ENCODE measurements at regions not wholly inside any gene's neighbourhood (a gene's known extent, or its start where the extent isn't known, plus 50 kb on each side); places are given as distances from the start of the nearest gene placed in this dataset.

DNA sequence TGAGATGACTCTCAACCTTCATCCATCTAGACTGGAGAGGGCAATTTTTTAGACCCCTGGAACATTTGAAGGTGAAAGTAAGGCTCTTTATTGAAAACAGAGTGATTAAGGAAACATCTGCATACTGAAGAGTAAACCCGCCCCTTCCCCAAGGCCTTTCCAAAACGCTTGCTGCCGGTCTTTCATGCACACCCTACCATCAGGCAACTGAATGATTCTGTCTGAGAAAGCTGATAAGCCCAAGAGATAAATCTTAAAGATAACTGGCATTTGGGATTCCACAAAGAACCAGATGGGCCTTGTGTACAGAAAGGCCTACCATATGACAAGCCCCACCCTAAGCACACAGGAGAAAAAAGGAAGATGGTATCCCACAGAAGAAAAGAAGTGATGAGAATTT lies 54.4 kb upstream of the PIK3R1 start:
- DNase-seq = no peak

- DNase-seq = no peak
These were observed 56.2 kb upstream of the PIK3R1 start for GRCh38 chr5:68159224-68159951.

DNA sequence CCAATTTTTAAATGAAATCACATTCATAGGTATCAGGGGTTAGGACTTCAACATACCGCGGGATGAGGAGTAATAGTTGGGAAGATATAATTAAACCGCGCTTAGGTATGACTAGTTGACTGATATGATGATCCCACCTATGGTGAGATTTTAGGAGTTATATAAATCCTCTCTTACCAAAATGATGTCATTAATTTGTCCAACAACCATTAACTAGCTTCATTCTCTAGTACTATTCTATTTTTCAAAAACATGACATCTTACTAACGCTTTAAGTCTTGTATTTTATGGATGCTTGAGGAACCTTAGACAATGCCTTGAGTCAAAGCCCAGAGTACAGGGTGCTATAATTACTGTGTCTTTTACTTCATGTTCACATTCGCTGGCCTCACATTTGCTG lies 59.6 kb upstream of the PIK3R1 start:
- DNase-seq = no peak

DNA sequence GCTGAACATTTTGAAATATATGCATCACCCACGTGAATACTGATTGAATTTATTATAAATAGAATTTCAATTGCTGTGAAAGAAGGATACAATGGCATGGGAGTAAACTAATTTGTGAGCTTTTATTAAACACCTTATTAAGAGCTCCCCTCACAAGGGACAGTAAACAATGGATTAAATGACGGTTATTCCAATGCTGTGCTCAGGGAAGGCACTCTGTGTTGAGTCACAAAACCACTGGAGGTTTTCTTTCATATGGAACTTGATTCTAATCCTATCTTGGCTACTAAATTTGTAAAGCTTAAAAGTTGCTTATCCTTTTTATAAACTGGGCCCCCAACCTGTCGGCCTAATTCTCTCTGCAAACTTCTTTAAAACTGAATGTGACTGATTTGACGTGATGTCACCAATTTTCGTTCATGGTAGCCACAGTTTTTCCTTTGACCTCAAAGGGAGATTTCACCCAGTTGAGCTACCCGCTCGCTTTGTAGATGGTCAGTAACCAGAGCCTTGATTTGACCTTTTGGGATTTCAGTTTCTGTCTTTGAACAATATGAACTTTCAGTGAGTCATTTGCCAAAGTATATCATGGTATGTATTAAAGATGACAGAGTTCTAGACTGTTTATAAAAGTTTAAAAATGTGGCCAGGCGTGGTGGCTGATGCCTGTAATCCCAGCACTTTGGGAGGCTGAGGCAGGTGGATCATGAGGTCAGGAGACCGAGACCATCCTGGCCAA lies 61.3 kb upstream of the PIK3R1 start:
- DNase-seq = no peak

GRCh38 chr5:68151812-68152211 lies 63.7 kb upstream of the PIK3R1 start:
- DNase-seq = no peak

DNA sequence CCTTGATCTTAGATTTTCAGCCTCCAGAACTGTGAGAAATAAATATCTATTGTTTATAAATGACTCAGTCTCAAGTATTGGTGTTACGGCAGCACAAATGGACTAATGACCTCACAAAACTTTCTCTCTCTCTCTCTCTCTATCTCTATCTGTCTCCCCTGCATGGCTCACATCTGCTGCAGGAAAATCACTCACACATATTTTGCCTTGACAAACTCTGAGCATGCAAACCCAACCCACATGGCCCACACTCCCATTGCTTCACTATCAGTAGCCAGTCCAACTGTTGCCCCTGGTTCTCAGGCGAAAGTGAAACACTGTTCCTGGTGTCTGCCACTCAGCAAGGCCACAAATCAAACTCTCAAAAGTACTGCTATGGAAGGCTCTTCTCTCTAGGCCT lies 66.4 kb upstream of the PIK3R1 start:
- no peak for DNase-seq

DNA sequence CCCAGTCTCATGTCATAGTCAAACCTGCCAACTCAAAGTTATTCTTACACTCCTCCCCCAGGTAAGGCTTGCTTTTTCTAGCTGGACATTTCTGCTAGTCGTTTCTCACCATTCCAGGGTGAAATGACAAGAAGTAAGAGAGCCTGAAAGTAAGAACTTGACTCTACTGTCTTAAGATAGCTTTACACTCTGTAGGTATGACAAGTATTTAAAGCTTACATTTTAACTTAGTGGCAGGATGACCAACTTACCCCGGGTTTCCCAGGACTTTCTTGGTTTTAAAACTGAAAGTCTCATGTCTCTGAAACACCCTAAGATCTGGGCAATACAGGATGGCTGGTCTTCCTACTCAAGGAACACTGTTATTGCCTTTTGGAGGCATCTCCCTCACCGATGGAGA lies 67.5 kb upstream of the PIK3R1 start:
- DNase-seq = no peak

DNA sequence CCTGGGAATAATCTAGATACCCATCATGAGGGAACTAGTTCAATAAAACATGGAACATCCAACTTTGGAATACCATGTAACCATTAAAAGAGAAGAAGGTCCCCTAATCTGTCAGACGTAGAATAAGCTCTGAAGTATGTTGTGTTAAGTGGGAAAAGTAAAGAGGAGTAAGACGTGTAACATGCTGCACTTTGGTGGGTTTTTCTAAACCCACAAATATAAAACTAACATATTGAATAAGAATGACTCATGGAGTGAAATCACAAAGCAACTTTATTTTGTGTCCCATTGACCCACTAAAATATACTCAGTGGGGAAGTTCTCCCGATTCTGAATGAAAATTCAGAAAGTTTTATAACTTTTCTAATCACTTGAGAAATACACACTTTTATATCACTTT lies 67.9 kb upstream of the PIK3R1 start:
- no peak for DNase-seq

DNA sequence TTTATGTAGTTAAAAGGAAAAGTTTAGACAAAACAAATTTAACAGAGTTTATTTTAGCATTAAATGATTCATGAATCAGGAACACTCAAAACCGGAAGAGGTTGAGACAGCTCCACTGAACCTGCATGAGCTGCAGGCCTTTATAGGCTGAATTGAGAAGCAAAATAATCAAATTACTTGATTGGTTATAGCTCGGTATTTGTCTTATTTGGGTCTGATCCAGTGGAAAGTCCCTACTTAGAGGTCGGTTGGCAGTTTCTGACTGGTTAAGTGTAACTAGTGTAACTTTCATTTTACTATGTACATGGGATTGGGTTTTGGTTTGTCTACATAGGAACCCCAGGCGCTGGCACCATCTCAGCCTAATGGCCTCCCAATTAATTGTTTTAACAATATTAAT lies 74.1 kb upstream of the PIK3R1 start:
- no peak for DNase-seq

- DNase-seq = no peak
These were observed 74.8 kb upstream of the PIK3R1 start for GRCh38 chr5:68140763-68141162.

- no peak for DNase-seq
These were observed 75.7 kb upstream of the PIK3R1 start for GRCh38 chr5:68139611-68140441.

DNA sequence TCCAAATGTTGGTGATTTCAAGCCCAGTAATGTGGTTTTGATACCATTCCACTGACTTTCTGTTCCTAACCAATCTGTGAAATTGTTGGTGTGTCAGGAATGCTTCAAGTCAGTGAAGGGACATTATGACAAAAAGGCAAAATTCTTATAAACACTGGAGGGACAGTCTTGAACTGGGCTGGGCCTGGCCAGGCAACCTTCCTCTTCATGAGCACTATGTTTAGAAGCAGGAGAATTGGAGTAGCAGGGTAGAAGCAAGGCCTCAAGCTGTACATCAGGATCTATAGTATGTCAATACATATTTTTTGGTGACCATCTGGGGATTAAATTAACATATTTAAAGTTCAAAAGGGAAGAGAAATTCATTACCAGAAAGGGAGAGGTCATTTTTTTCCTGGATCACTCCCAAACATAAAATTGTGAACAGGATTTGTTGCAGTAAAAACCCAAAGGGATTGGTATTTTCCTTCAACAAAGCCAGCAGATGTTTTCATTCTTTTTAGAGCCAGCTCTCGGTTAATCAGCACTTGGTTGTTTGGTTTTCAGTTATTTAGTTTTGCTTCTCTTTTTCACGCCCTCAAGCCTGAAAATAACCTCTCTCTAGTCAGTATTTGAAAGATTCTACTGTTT lies 77.9 kb upstream of the PIK3R1 start:
- DNase-seq = no peak

GRCh38 chr5:68134669-68135313 lies 80.8 kb upstream of the PIK3R1 start:
- no peak for DNase-seq

DNA sequence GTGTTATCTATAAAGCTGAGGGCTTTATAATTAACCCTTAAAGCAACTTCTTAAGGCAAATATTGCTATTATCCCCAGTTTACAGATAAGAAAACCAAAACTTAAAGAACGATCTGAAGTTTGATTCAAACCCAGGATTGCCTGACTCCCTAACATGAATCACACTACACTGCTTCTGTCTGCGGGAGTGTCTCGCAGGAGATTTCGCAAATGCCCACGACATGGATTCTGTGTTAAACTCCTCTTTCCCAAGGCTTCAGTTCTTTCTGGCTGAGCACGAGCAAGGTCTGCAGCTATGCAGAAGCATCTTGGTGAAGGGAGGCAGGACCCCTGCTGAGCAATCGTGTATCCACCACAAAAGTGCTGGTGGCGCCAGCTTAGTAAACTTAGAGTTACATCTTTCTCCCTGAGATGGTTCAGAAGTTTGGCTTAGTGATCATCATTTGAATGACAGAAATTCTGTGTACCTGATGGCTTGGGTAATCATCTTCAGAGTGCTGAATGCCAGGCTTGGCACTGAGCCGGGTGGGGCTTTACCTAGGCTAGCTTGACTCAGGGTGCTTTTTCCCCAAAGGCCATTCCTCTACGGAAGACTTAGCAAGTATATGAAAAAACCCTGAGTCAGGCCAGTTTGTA lies 81.4 kb upstream of the PIK3R1 start:
- DNase-seq = no peak

- no peak for DNase-seq
These were observed 85.3 kb upstream of the PIK3R1 start for GRCh38 chr5:68130253-68130652.

GRCh38 chr5:68129364-68129763 lies 86.2 kb upstream of the PIK3R1 start:
- DNase-seq = no peak

GRCh38 chr5:68126886-68127285 lies 88.7 kb upstream of the PIK3R1 start:
- DNase-seq = no peak

GRCh38 chr5:68122439-68123328 lies 92.9 kb upstream of the PIK3R1 start:
- no peak for DNase-seq

DNA sequence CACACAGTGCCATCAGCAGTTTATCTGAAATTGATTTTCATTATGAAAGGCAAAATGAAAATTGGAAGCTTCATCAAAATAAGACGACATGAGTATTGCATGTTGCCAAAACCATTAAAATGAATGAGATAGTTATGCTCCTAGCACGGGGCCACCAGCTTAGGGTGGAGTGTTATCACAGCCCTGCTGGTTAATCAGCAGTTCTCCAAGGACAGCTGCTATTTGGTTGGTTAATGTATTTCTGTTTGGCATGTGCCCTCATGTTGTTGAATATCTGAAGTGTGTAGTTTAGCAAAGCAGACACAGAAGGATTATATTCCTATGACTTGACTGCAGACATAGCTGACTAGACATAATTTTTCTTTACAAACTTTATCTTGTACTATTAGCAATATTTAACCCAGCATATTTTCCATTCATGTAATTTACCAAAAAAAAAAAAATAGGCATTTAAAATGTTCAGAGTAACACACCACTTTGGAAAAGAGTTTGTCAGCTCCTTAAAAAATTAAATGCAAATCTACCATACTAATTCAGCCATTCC lies 98.6 kb upstream of the PIK3R1 start:
- no peak for DNase-seq

- DNase-seq = no peak
These were observed 99.1 kb upstream of the PIK3R1 start for GRCh38 chr5:68116408-68116807.

- no peak for DNase-seq
These were observed 100.0 kb upstream of the PIK3R1 start for GRCh38 chr5:68115584-68115983.
